GM12864 (cell line): ENCODE measurements at regions not wholly inside any gene's neighbourhood (a gene's known extent, or its start where the extent isn't known, plus 50 kb on each side); places are given as distances from the start of the nearest gene placed in this dataset.

Source experiments
- DNase-seq: peaks from one replicate; pipeline ENCODE4 v3.0.0-alpha.2; 2011; ENCODE audit warnings: low read depth
- H3K4me3 ChIP-seq: 2 replicates; pipeline ENCODE4 v1.5.1; 2011; ENCODE audit warnings: mild to moderate bottlenecking, low read depth, low read length, control low read depth
- TF ChIP-seq, protein P1 (sequence below): IDR thresholded peaks from 2 replicates; pipeline ENCODE4 v1.5.1; 2011; ENCODE audit warnings: low read depth, mild to moderate bottlenecking, moderate library complexity, low read length, control low read depth, inconsistent platforms; ENCODE audit errors: missing control alignments

DNA sequence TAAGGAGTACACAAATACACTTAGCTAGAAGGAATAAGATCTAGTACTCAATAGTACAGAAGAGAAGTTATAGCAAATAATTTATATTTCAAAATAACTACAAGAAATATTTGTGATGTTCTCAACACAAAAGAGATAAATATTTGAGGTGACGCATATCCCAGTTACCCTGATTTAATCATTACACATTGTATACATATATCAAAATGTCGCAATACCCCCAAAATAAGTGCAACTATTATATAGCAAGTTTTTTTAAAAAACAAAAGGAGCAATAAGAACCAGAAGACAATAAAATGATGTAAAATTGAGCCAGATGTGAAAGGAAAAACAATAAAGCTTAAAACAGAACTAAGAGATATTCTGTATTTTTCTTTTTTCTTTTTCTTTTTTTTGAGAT is 59.3 kb upstream of the KIAA1217 start:
- DNase-seq: no peak
- TF ChIP-seq, protein P1, sequence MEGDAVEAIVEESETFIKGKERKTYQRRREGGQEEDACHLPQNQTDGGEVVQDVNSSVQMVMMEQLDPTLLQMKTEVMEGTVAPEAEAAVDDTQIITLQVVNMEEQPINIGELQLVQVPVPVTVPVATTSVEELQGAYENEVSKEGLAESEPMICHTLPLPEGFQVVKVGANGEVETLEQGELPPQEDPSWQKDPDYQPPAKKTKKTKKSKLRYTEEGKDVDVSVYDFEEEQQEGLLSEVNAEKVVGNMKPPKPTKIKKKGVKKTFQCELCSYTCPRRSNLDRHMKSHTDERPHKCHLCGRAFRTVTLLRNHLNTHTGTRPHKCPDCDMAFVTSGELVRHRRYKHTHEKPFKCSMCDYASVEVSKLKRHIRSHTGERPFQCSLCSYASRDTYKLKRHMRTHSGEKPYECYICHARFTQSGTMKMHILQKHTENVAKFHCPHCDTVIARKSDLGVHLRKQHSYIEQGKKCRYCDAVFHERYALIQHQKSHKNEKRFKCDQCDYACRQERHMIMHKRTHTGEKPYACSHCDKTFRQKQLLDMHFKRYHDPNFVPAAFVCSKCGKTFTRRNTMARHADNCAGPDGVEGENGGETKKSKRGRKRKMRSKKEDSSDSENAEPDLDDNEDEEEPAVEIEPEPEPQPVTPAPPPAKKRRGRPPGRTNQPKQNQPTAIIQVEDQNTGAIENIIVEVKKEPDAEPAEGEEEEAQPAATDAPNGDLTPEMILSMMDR: no peak
- H3K4me3 ChIP-seq: no peak overlapping the region

DNA sequence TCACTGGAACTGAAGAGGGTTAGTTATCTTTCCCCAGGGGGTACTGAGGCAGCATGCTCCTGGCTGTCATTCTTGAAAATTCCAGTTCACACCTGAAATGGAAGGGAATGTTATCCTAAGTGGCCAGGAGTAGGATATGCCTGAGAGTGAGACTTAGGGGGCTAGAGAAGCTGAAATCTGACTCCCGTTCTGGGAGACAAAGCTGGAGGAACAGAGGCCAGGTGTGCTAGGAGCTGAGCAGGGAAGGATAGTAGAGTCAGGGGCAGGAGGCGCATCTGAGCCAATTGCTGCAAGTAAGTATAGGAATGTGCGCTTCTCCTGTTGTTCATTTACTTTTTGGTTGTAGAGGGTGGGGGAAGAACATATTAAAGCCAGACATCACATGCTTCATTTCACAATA is 58.1 kb upstream of the KIAA1217 start:
- DNase-seq: no peak

DNA sequence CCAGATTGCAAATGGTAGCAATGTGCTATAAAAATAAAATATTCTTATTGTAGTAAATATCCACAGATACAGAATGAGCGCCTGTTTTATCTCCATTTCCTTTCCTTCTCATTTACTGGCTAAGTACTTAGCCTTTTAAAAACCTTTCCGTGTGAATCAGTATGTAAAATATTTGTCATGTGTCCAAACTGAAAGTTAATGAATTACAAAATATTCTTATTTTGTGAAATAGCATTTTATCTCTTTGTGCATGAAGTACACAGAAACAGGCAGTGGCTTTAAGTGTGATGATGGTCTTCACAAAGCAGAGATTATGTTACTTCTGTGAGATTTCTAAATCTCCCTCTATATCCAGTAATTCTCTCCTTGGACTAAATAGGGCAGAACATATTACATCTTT is 56.7 kb upstream of the KIAA1217 start:
- TF ChIP-seq, protein P1: no peak
- no peak overlapping the region for H3K4me3 ChIP-seq
- DNase-seq: no peak

More for the DNA sequence above, 58.1 kb upstream of the KIAA1217 start:
- TF ChIP-seq, protein P1: no peak
- no peak overlapping the region for H3K4me3 ChIP-seq

DNA sequence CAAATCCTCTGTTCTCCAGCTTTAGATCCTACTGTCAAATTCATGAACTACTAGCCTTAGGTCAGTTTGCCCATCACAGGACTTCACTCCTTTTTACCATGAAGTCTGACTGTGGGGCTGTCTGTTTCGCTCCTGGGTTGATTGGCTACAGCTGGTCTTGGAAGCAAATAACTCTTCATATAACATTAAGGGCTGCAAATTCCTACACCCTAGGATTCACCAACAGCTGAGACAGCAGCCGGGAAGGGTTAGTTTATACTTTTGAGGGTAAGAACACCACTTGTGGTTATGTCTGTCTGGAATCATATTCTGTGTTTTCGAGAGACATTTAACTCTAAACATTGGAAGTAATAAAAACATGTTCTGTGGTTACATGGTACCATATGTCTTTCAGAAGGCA is 55.9 kb upstream of the KIAA1217 start:
- H3K4me3 ChIP-seq: no peak overlapping the region
- TF ChIP-seq, protein P1: no peak
- no peak for DNase-seq

DNA sequence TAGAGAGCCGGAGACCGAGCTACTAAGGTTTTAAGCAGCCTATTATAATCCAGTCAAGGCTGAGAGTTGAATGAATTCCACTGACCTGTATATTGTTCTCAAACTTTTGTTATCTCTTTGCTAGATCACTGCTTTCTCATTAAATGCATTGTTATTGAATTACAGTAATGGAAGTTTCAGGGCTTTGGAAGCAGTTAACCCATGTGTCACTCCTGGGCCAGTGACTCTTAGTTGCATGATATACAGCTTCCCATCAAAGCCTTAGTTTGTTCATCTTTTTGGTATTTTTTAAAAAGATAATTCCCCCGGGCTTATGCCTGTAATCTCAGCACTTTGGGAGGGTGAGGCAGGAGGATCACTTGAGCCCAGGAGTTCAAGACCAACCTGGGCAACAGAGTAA is 55.4 kb upstream of the KIAA1217 start:
- no peak for DNase-seq
- H3K4me3 ChIP-seq: no peak overlapping the region

DNA sequence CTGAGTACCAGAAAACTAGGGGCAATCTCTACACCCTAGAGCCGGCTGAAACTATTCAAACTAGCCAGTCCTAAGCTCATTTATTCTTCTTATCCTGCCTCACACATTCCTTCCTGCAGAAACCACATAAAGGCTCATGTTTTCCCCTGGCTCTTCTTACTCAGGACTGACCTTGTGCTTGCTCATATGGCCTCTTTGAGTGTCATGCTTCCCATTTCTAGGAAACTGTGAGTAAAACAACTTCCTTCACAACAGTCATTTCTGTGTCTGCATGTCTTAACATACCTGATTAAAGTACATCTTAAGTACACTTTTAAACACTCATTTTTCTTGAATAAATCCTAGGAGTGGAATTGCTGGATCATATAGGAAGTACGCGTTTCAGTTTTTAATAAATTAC is 52.3 kb upstream of the KIAA1217 start:
- DNase-seq: no peak
- TF ChIP-seq, protein P1: no peak
- H3K4me3 ChIP-seq: no peak overlapping the region

More for the DNA sequence above, 55.4 kb upstream of the KIAA1217 start:
- TF ChIP-seq, protein P1: no peak

DNA sequence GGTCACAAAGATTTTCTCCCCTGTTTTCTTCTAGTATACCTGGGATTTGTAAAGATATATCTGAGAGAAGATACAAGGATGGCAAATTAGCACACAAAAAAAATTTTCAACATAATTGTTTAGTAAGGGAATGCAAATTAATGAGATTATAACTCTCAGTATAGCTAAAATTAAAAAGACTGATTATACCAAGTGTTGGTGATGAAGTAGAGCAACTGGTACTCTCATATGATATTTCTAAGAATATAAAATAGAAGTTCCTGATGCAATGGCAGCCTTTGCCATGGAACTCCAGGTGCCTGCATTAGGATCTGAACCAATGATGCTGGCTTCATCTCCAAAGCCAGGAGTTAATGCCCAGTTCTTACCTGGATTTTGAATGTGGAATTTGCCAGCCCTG is 51.4 kb upstream of the KIAA1217 start:
- TF ChIP-seq, protein P1: no peak
- H3K4me3 ChIP-seq: no peak overlapping the region
- DNase-seq: no peak
